WERI-Rb-1 (cell line): ENCODE measurements at regions not wholly inside any gene's neighbourhood (a gene's known extent, or its start where the extent isn't known, plus 50 kb on each side); places are given as distances from the start of the nearest gene placed in this dataset.

Experiments
- DNase-seq: peaks from one replicate; pipeline ENCODE4 v3.0.0-alpha.2; 2020
- H3K27ac ChIP-seq: fragments of 250-450 bp; sonication (Bioruptor Pico); 2 replicates; pipeline ENCODE4 v1.5.1; 2020; ENCODE audit warnings: mild to moderate bottlenecking, moderate library complexity
- H3K27me3 ChIP-seq: fragments of 250-450 bp; sonication (Bioruptor Pico); 2 replicates; pipeline ENCODE4 v1.5.1; 2021; ENCODE audit warnings: mild to moderate bottlenecking, low read depth, moderate library complexity; ENCODE audit not compliant: insufficient read depth, severe bottlenecking
- H3K36me3 ChIP-seq: fragments of 250-450 bp; sonication (Bioruptor Pico); 2 replicates; pipeline ENCODE4 v1.5.1; 2020; ENCODE audit warnings: mild to moderate bottlenecking, moderate library complexity
- H3K4me3 ChIP-seq: 2 replicates; pipeline ENCODE4 v1.5.1; 2011; ENCODE audit warnings: low read depth, mild to moderate bottlenecking, control low read depth, low read length
- H3K9me3 ChIP-seq: fragments of 250-450 bp; sonication (Bioruptor Pico); 2 replicates; pipeline ENCODE4 v1.5.1; 2021; ENCODE audit warnings: mild to moderate bottlenecking, moderate library complexity; ENCODE audit not compliant: severe bottlenecking
- CTCF ChIP-seq: IDR thresholded peaks from 2 replicates; pipeline ENCODE4 v1.5.1; 2011; ENCODE audit warnings: low read depth, mild to moderate bottlenecking, control low read depth, inconsistent platforms, low read length

DNA sequence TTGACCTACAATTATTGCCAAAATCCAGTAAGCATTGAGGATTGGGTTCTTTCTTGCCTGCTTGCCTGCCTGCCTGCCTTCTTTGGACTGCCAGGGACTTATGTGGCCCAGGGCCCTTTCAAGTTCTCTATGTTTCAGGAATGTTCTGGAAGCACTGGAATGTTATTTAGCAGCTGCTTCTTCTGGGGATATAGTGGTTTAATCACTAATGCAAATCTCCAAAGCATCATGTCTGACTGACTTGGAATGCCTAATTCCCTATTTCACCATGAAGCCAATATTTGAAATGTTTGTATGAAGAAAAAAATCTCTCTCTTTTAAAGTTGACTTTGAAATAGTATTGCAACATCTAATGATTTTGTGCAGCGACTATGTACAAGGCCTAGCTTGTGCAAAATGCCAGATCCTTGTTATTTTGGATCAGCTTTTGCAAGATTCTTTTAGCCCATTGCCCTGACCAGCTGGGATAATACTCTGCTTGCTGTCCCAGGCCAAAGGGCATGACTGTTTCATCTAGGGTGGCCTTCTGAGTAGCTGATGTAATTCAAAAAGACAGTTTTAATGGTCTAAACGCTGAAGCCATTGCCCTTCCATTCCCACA lies 204.6 kb downstream of the RND3 start:
- H3K36me3 ChIP-seq = no peaks in the 10 kb centered on the region
- no peak overlapping the region for H3K27ac ChIP-seq
- no peak for TF ChIP-seq CTCF
- H3K27me3 ChIP-seq = no peaks in the 10 kb centered on the region
- no peak for DNase-seq
- no peak overlapping the region for H3K4me3 ChIP-seq
- no peaks in the 10 kb centered on the region for H3K9me3 ChIP-seq

DNA sequence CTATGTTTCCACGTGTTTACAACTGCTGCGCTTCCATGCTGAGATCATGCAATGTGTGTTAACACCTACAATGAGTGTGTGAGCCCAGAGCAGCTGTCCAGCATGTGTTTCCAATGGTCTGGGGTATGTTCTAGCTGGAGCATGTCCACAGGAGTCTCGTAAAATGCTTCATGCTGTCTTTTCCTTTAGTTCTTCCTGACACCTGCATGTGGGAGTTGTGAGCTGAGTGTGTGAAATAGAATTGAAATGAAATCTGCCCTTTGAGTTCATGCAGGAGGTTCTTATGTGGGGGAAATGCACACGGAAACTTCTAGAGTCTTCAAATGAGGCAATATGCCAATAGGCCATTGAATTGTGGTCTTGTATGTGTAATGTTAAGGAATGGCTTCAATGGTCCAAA lies 205.1 kb downstream of the RND3 start:
- Histone ChIP-seq H3K9me3 (no peaks in the 10 kb centered on the region), H3K4me3 (no peak overlapping the region), H3K36me3 (no peaks in the 10 kb centered on the region), H3K27ac (no peak overlapping the region), H3K27me3 (no peaks in the 10 kb centered on the region)
- TF ChIP-seq CTCF = no peak
- DNase-seq = no peak

GRCh38 chr2:150280231-150280630 lies 207.2 kb downstream of the RND3 start:
- no peaks in the 10 kb centered on the region for H3K9me3 ChIP-seq
- H3K36me3 ChIP-seq = no peaks in the 10 kb centered on the region
- H3K27ac ChIP-seq = no peak overlapping the region
- DNase-seq = no peak
- no peaks in the 10 kb centered on the region for H3K27me3 ChIP-seq
- no peak for TF ChIP-seq CTCF
- no peak overlapping the region for H3K4me3 ChIP-seq

DNA sequence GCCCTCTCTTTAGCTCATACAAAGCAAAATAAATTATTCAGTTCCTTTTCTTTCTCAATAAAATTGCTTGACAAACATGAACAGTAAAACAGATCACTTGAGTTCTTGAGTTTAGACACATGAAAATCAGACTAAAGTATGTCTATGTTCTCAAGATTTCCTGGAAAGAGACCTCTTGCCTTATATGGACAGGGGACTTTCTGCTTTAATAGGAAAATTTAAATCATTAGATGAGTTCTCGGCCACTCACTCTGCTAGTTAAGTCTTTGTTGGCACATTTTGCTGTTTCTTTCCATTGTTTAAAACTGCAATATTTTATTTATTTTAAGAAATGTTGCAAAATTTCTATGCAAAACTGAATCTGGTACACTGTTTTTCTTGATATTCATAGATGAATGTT lies 207.8 kb downstream of the RND3 start:
- Histone ChIP-seq H3K4me3 (no peak overlapping the region), H3K36me3 (no peaks in the 10 kb centered on the region), H3K27ac (no peak overlapping the region), H3K9me3 (no peaks in the 10 kb centered on the region), H3K27me3 (no peaks in the 10 kb centered on the region)
- no peak for TF ChIP-seq CTCF
- DNase-seq = no peak

- H3K27ac ChIP-seq = no peak overlapping the region
- H3K9me3 ChIP-seq = no peaks in the 10 kb centered on the region
- no peak for DNase-seq
- H3K27me3 ChIP-seq = no peaks in the 10 kb centered on the region
- no peak overlapping the region for H3K4me3 ChIP-seq
- no peaks in the 10 kb centered on the region for H3K36me3 ChIP-seq
- no peak for TF ChIP-seq CTCF
Measured at GRCh38 chr2:150276737-150277136, 210.7 kb downstream of the RND3 start.

DNA sequence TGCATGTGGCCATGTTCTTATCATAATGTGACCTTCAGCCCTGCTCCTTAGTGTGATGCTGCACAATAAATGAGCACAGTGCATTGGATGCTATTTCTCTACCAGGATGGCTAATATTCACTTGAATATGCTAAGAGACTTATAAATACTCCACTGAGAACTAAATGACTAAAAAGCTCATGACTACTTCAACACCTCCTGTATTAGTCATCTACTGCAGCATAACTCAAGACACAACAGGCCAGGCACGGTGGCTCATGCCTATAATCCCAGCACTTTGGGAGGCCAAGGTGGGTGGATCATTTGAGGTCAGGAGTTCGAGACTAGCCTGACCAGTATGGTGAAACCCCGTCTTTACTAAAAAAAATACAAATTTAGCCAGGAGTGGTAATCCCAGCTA lies 213.4 kb downstream of the RND3 start:
- Histone ChIP-seq H3K9me3 (no peaks in the 10 kb centered on the region), H3K27ac (no peak overlapping the region), H3K27me3 (no peaks in the 10 kb centered on the region), H3K4me3 (no peak overlapping the region), H3K36me3 (no peaks in the 10 kb centered on the region)
- TF ChIP-seq CTCF = no peak
- DNase-seq = no peak
